B cell (primary cell): ENCODE measurements at regions not wholly inside any gene's neighbourhood (a gene's known extent, or its start where the extent isn't known, plus 50 kb on each side); places are given as distances from the start of the nearest gene placed in this dataset. TPM values are rescaled to one million over a fixed set of nuclear protein-coding genes. Genes with fewer than 3 reads are reported as not detected.
A peak's percentile ranks its signal among the peaks of the same experiment; 100 is the strongest.

Source experiments
- ATAC-seq: fragments of 200-7000 bp; cut with Tn5 transposase; one replicate; pipeline ENCODE4 v1.10.0; 2021; ENCODE audit warnings: low read depth, mild to moderate bottlenecking, moderate number of reproducible peaks, moderate library complexity
- CTCF ChIA-PET: fragments of 350-600 bp; sonication (Branson Sonifier 250); formaldehyde crosslinking; loops from one replicate; lab custom pipeline; 2021; ENCODE audit warnings: antibody characterized with exemption, inconsistent platforms; lab: Charles Lee
- POLR2A ChIA-PET: fragments of 350-600 bp; sonication (Branson Sonifier 250); formaldehyde crosslinking; loops from one replicate; lab custom pipeline; 2021; ENCODE audit warnings: antibody characterized with exemption; lab: Charles Lee
- DNase-seq: peaks from one replicate; pipeline ENCODE4 v3.0.0; 2013
- H2AFZ ChIP-seq: 2 replicates; pipeline ENCODE4 v1.6.1; 2012; ENCODE audit warnings: mild to moderate bottlenecking, low read depth, low read length; ENCODE audit not compliant: insufficient read depth, poor library complexity, severe bottlenecking
- H3K27ac ChIP-seq, 2 donors: 1 replicate in 1 of 2; 2 replicates in 1 of 2; pipeline ENCODE4 v1.5.1; 2012 to 2013; ENCODE audit warnings: low read length in 2 of 2, mild to moderate bottlenecking in 2 of 2, moderate library complexity in 1 of 2
- H3K27me3 ChIP-seq, 4 experiments: fragments of 200-600 bp in 1 of 4; sonication (generic) in 1 of 4; replicated peaks in 1 of 4; 1 replicate in 2 of 4; 2 replicates in 2 of 4; pipeline versions ENCODE4 v1.6.1 to v1.7.0; 2013 to 2016; ENCODE audit warnings: low read length in 3 of 4, mild to moderate bottlenecking in 2 of 4, mixed read lengths in 1 of 4, moderate library complexity in 1 of 4; ENCODE audit not compliant: insufficient read depth in 4 of 4, control insufficient read depth in 3 of 4; ENCODE audit errors: control extremely low read depth in 1 of 4
- H3K36me3 ChIP-seq, 2 experiments: replicated peaks in 1 of 2; 1 replicate in 1 of 2; 2 replicates in 1 of 2; pipeline versions ENCODE4 v1.6.1 to v1.7.1; 2013; ENCODE audit warnings: low read length in 1 of 2; ENCODE audit not compliant: insufficient read depth in 2 of 2, control insufficient read depth in 1 of 2; ENCODE audit errors: control extremely low read depth in 1 of 2, extremely low read depth in 1 of 2
- H3K4me1 ChIP-seq, 2 donors: fragments of 200-600 bp in 1 of 2; sonication (generic) in 1 of 2; 1 replicate in 1 of 2; 2 replicates in 1 of 2; pipeline versions ENCODE4 v1.5.1 to v1.6.1; 2013 to 2017; ENCODE audit warnings: low read length in 2 of 2; ENCODE audit not compliant: control insufficient read depth in 2 of 2, insufficient read depth in 2 of 2
- H3K4me2 ChIP-seq: replicated peaks from 2 replicates; pipeline ENCODE3; 2012; ENCODE audit warnings: mild to moderate bottlenecking, low read depth, low read length; ENCODE audit not compliant: poor library complexity, severe bottlenecking
- H3K4me3 ChIP-seq, 5 experiments: fragments of 200-600 bp in 1 of 5; sonication (generic) in 1 of 5; 1 replicate in 3 of 5; 2 replicates in 2 of 5; pipeline versions ENCODE4 v1.5.1 to v1.7.0; 2011 to 2016; ENCODE audit warnings: low read length in 4 of 5, mild to moderate bottlenecking in 4 of 5, low read depth in 2 of 5, control low read depth in 1 of 5, moderate library complexity in 1 of 5; ENCODE audit not compliant: insufficient read depth in 1 of 5; ENCODE audit errors: control extremely low read depth in 1 of 5, extremely low read depth in 1 of 5
- H3K79me2 ChIP-seq: fragments of 200-600 bp; sonication (generic); one replicate; pipeline ENCODE4 v1.6.0; 2016; ENCODE audit warnings: low read length; ENCODE audit not compliant: control insufficient read depth, insufficient read depth
- H3K9ac ChIP-seq: fragments of 200-600 bp; sonication (generic); 2 replicates; pipeline ENCODE4 v1.6.1; 2017; ENCODE audit warnings: mild to moderate bottlenecking, low read length, moderate library complexity
- H3K9me3 ChIP-seq, 3 donors: one replicate each; pipeline versions ENCODE4 v1.6.1 to v1.7.1; 2013; ENCODE audit warnings: low read length in 2 of 3; ENCODE audit not compliant: control insufficient read depth in 2 of 3, insufficient read depth in 1 of 3; ENCODE audit errors: control extremely low read depth in 1 of 3
- H4K20me1 ChIP-seq: 2 replicates; pipeline ENCODE4 v1.6.0; 2012; ENCODE audit warnings: mild to moderate bottlenecking, low read length; ENCODE audit not compliant: insufficient read depth, control insufficient read depth, poor library complexity, severe bottlenecking
- H3K27ac Mint-ChIP-seq: one replicate; pipeline ENCODE4 v1.8.0; 2021; ENCODE audit warnings: mixed read lengths
- H3K27me3 Mint-ChIP-seq: one replicate; pipeline ENCODE4 v1.8.0; 2021; ENCODE audit warnings: mixed read lengths
- H3K4me1 Mint-ChIP-seq: one replicate; pipeline ENCODE4 v1.8.0; 2021; ENCODE audit warnings: mixed read lengths
- H3K4me3 Mint-ChIP-seq: one replicate; pipeline ENCODE4 v1.8.0; 2021; ENCODE audit warnings: mixed read lengths
- H3K9me3 Mint-ChIP-seq: one replicate; pipeline ENCODE4 v1.8.0; 2022; ENCODE audit warnings: mixed read lengths; ENCODE audit not compliant: insufficient read depth
- EZH2 ChIP-seq: IDR thresholded peaks from 2 replicates; pipeline ENCODE4 v1.6.1; 2012; ENCODE audit warnings: borderline replicate concordance, low read depth, mild to moderate bottlenecking, moderate library complexity, low read length; ENCODE audit not compliant: insufficient read depth, poor library complexity, severe bottlenecking
- WGBS: methylation state at CpG from one replicate; pipeline ENCODE4 v1.1.5; 2013; ENCODE audit warnings: missing lambda C conversion rate; ENCODE audit not compliant: insufficient coverage; 5-methylcytosine and 5-hydroxymethylcytosine counted together
- intact Hi-C: fragments of 100-400 bp; cut with micrococcal nuclease; formaldehyde crosslinking; loops from one replicate; pipeline ENCODE4 v1.10.0; 2022
- small RNA-seq: library from RNA; depleted of rRNA; stranded (forward); fragments of <200 nt; gene quantifications from one replicate; pipeline ENCODE3, GENCODE V24; 2012; ENCODE audit warnings: low replicate concordance, low read depth; ENCODE audit not compliant: insufficient read length
- TF ChIP-seq, protein P1 (sequence below): fragments of 200-600 bp; IDR thresholded peaks from one replicate; pipeline ENCODE4 v1.8.0; 2022; ENCODE audit warnings: antibody characterized with exemption, mild to moderate bottlenecking

DNA sequence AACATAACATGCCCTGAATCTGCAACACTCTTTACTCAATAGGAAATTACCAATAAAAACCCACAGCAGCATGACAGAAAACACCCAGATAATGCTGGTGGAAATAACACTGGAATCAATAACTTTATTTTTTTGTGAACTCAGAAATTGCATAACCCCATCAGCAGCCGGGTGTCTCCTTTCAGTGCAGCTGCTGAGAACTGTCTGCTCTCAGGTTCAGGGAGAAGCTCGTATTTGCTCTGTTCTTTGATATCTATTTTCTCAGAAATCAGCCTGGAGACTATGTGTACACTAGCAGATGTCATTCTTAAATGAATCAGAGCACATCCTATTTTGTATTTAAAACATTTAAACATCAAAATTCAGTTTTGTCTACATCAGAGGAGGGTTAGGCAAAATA lies 506.0 kb downstream of the POM121L12 start:
- ATAC-seq (no peak), DNase-seq (no peak)
- no peaks in the 10 kb centered on the region for H3K27me3 ChIP-seq
- CTCF ChIA-PET, result no interaction called here
- H3K4me3 Mint-ChIP-seq, result no peak overlapping the region
- TF ChIP-seq, protein P1, sequence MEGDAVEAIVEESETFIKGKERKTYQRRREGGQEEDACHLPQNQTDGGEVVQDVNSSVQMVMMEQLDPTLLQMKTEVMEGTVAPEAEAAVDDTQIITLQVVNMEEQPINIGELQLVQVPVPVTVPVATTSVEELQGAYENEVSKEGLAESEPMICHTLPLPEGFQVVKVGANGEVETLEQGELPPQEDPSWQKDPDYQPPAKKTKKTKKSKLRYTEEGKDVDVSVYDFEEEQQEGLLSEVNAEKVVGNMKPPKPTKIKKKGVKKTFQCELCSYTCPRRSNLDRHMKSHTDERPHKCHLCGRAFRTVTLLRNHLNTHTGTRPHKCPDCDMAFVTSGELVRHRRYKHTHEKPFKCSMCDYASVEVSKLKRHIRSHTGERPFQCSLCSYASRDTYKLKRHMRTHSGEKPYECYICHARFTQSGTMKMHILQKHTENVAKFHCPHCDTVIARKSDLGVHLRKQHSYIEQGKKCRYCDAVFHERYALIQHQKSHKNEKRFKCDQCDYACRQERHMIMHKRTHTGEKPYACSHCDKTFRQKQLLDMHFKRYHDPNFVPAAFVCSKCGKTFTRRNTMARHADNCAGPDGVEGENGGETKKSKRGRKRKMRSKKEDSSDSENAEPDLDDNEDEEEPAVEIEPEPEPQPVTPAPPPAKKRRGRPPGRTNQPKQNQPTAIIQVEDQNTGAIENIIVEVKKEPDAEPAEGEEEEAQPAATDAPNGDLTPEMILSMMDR, result no peak
- TF ChIP-seq EZH2, result no peak
- H3K27me3 Mint-ChIP-seq, result no peaks in the 10 kb centered on the region
- H3K9ac ChIP-seq, result no peak overlapping the region
- H3K79me2 ChIP-seq, result no peaks in the 10 kb centered on the region
- intact Hi-C loops, result no loop called here
- H3K4me1 Mint-ChIP-seq, result no peaks in the 10 kb centered on the region
- H3K4me3 ChIP-seq, result no peak overlapping the region
- no peak overlapping the region for H3K4me2 ChIP-seq
- H3K27ac ChIP-seq, result no peak overlapping the region
- no peaks in the 10 kb centered on the region for H3K36me3 ChIP-seq
- H3K4me1 ChIP-seq, result no peaks in the 10 kb centered on the region
- 80% methylated on average over 2 of the region's 2 CpGs for WGBS
- POLR2A ChIA-PET, result no interaction called here
- no peaks in the 10 kb centered on the region for H4K20me1 ChIP-seq
- H3K9me3 ChIP-seq, result no peaks in the 10 kb centered on the region
- no peak overlapping the region for H2AFZ ChIP-seq
- no peak overlapping the region for H3K27ac Mint-ChIP-seq
- H3K9me3 Mint-ChIP-seq, result peaks cover 7% of the 10 kb centered on the region

DNA sequence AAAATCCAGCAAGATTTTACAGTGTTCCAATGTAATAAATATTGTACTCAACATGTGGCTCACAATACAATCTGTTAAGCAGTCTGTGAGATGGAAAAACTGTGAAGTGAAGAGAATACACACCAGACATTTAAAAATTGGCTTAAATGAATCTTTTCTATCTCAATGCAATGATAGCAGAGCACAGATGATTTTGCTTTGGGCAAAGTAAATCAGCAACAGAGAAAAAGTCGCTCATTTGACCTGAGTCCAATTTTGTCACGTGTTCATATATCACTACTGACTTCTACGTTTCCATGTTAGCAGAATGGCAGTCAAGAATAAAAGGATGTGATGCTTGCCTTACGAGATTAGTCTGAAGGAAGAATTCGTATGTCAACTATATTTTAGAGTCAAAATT lies 506.7 kb downstream of the POM121L12 start:
- no CpG with 5 or more reads among the region's 5 CpGs for WGBS
- Histone ChIP-seq H3K79me2 (no peaks in the 10 kb centered on the region), H3K9ac (no peak overlapping the region), H3K27ac (no peak overlapping the region), H3K4me2 (no peak overlapping the region), H4K20me1 (no peaks in the 10 kb centered on the region), H3K4me1 (no peaks in the 10 kb centered on the region), H3K4me3 (no peak overlapping the region), H2AFZ (no peak overlapping the region), H3K27me3 (no peaks in the 10 kb centered on the region), H3K9me3 (no peaks in the 10 kb centered on the region), H3K36me3 (no peaks in the 10 kb centered on the region)
- ATAC-seq, result no peak
- Mint-ChIP-seq H3K9me3 (peaks cover 7% of the 10 kb centered on the region), H3K27ac (no peak overlapping the region), H3K4me3 (no peak overlapping the region), H3K4me1 (no peaks in the 10 kb centered on the region), H3K27me3 (no peaks in the 10 kb centered on the region)
- intact Hi-C loops, result no loop called here
- TF ChIP-seq EZH2, result no peak
- TF ChIP-seq, protein P1, result no peak
- POLR2A ChIA-PET, result no interaction called here
- DNase-seq, result no peak
- CTCF ChIA-PET, result no interaction called here

Small RNA genes in the stretch of these regions (small RNA-seq; reads per million reads assigned to genes)
- gene RN7SKP218, result not detected
- gene RNU1-14P, result 5.5 reads per million, percentile 71 among the genes with 10 or more reads in this experiment
